H1 (cell line): ENCODE measurements at regions not wholly inside any gene's neighbourhood (a gene's known extent, or its start where the extent isn't known, plus 50 kb on each side); places are given as distances from the start of the nearest gene placed in this dataset.

ENCODE experiments used
- CTCF ChIA-PET: fragments of 300-600 bp; sonication (Branson Sonifier 250); formaldehyde crosslinking; loops from one replicate; lab custom pipeline; 2021; ENCODE audit not compliant: partially characterized antibody; lab: Charles Lee
- POLR2A ChIA-PET: fragments of 300-600 bp; sonication (Branson Sonifier 250); formaldehyde crosslinking; loops from one replicate; lab custom pipeline; 2021; ENCODE audit warnings: inconsistent platforms; ENCODE audit not compliant: partially characterized antibody; lab: Charles Lee
- DNase-seq, 2 experiments: peaks; one replicate each; pipeline versions ENCODE4 v3.0.0 to v3.0.0-alpha.2; 2010 to 2022; ENCODE audit warnings: low spot score in 2 of 2, low read depth in 1 of 2, mixed read lengths in 1 of 2
- FAIRE-seq: peaks from 2 replicates; lab custom pipeline; 2011; peaks lifted over from hg19 to GRCh38; lab: Jason Lieb, UNC
- H2AFZ ChIP-seq: 2 replicates; pipeline ENCODE4 v1.8.1; 2012; ENCODE audit warnings: low read length, inconsistent platforms
- H2AK5ac ChIP-seq: 2 replicates; pipeline ENCODE4 v1.6.1; 2013; ENCODE audit warnings: low read depth, low read length
- H2BK120ac ChIP-seq: replicated peaks from 2 replicates; pipeline ENCODE3; 2013; ENCODE audit warnings: low read depth, low read length, inconsistent platforms
- H2BK12ac ChIP-seq: 2 replicates; pipeline ENCODE4 v1.6.1; 2013; ENCODE audit warnings: low read depth, low read length
- H2BK15ac ChIP-seq: 2 replicates; pipeline ENCODE4 v1.6.1; 2013; ENCODE audit warnings: low read length
- H2BK20ac ChIP-seq: 2 replicates; pipeline ENCODE4 v1.6.1; 2013; ENCODE audit warnings: low read length
- H2BK5ac ChIP-seq: 2 replicates; pipeline ENCODE4 v1.6.1; 2013; ENCODE audit warnings: low read depth, low read length
- H3K14ac ChIP-seq: 2 replicates; pipeline ENCODE4 v1.6.1; 2013; ENCODE audit warnings: inconsistent platforms; ENCODE audit not compliant: insufficient read length
- H3K18ac ChIP-seq: 2 replicates; pipeline ENCODE4 v1.6.1; 2013; ENCODE audit warnings: low read length; ENCODE audit errors: extremely low read depth
- H3K23ac ChIP-seq: 2 replicates; pipeline ENCODE4 v1.6.1; 2013; ENCODE audit warnings: inconsistent platforms; ENCODE audit not compliant: insufficient read length
- H3K23me2 ChIP-seq: 2 replicates; pipeline ENCODE4 v1.6.1; 2013; ENCODE audit warnings: low read depth, low read length
- H3K27ac ChIP-seq: 2 replicates; pipeline ENCODE4 v1.6.1; 2011; ENCODE audit warnings: low read depth, low read length, inconsistent platforms
- H3K27me3 ChIP-seq, 4 experiments: replicated peaks in 1 of 4; 1 replicate in 1 of 4; 2 replicates in 3 of 4; pipeline versions ENCODE4 v1.6.1 to v1.8.1; 2011 to 2013; ENCODE audit warnings: low read length in 3 of 4, mild to moderate bottlenecking in 3 of 4, inconsistent platforms in 2 of 4, mixed read lengths in 2 of 4, moderate library complexity in 1 of 4; ENCODE audit not compliant: control insufficient read depth in 3 of 4, insufficient read depth in 3 of 4; ENCODE audit errors: extremely low read depth in 1 of 4
- H3K36me3 ChIP-seq, 4 experiments: 2 replicates each; pipeline versions ENCODE4 v1.6.1 to v1.8.1; 2011 to 2013; ENCODE audit warnings: mild to moderate bottlenecking in 4 of 4, low read length in 3 of 4, moderate library complexity in 2 of 4, control low read depth in 1 of 4, inconsistent platforms in 1 of 4; ENCODE audit not compliant: insufficient read depth in 4 of 4, control insufficient read depth in 2 of 4
- H3K4ac ChIP-seq: replicated peaks from 2 replicates; pipeline ENCODE3; 2013; ENCODE audit warnings: low read length, low read depth, mixed read lengths, inconsistent platforms; ENCODE audit not compliant: insufficient read length
- H3K4me1 ChIP-seq, 4 experiments: replicated peaks in 1 of 4; 1 replicate in 1 of 4; 2 replicates in 3 of 4; pipeline versions ENCODE4 v1.6.1 to v1.8.1; 2011 to 2013; ENCODE audit warnings: low read length in 3 of 4, inconsistent platforms in 2 of 4, mixed read lengths in 1 of 4; ENCODE audit not compliant: insufficient read depth in 4 of 4, control insufficient read depth in 3 of 4
- H3K4me2 ChIP-seq, 2 experiments: 2 replicates each; pipeline versions ENCODE4 v1.6.1 to v1.8.1; 2011 to 2013; ENCODE audit warnings: low read depth in 2 of 2, low read length in 2 of 2, control low read depth in 1 of 2, inconsistent platforms in 1 of 2, mild to moderate bottlenecking in 1 of 2; ENCODE audit not compliant: insufficient read depth in 1 of 2
- H3K4me3 ChIP-seq, 4 experiments: fragments of 200-600, 300-600 bp in 1 of 4; sonication (generic), shearing (Covaris generic), sonication (Bioruptor Twin) in 1 of 4; 2 replicates each; pipeline versions ENCODE4 v1.5.1 to v1.8.1; 2011 to 2016; ENCODE audit warnings: low read length in 4 of 4, low read depth in 3 of 4, control low read depth in 2 of 4, inconsistent platforms in 2 of 4, mild to moderate bottlenecking in 2 of 4, mixed read lengths in 1 of 4, moderate library complexity in 1 of 4; ENCODE audit not compliant: insufficient read depth in 2 of 4; ENCODE audit errors: extremely low read depth in 1 of 4
- H3K56ac ChIP-seq: replicated peaks from 2 replicates; pipeline ENCODE3; 2013; ENCODE audit warnings: low read depth, mild to moderate bottlenecking, mixed read lengths, low read length, inconsistent platforms; ENCODE audit not compliant: insufficient read length
- H3K79me1 ChIP-seq: 2 replicates; pipeline ENCODE4 v1.6.1; 2013; ENCODE audit warnings: low read depth, low read length, control low read depth
- H3K79me2 ChIP-seq, 2 experiments: 2 replicates each; pipeline versions ENCODE4 v1.6.1 to v1.8.1; 2012 to 2013; ENCODE audit warnings: low read length in 2 of 2, mild to moderate bottlenecking in 2 of 2, inconsistent platforms in 1 of 2; ENCODE audit not compliant: insufficient read depth in 2 of 2, control insufficient read depth in 1 of 2
- H3K9ac ChIP-seq, 4 experiments: replicated peaks in 1 of 4; 1 replicate in 1 of 4; 2 replicates in 3 of 4; pipeline versions ENCODE4 v1.6.1 to v1.8.1; 2011 to 2013; ENCODE audit warnings: low read depth in 3 of 4, low read length in 3 of 4, control low read depth in 2 of 4, mild to moderate bottlenecking in 2 of 4, moderate library complexity in 2 of 4, inconsistent platforms in 1 of 4; ENCODE audit errors: extremely low read depth in 1 of 4
- H3K9me3 ChIP-seq, 2 experiments: 2 replicates each; pipeline versions ENCODE4 v1.6.1 to v1.8.1; 2012 to 2013; ENCODE audit warnings: mild to moderate bottlenecking in 2 of 2, moderate library complexity in 2 of 2, control low read depth in 1 of 2, inconsistent platforms in 1 of 2, low read depth in 1 of 2, low read length in 1 of 2, mixed read lengths in 1 of 2; ENCODE audit not compliant: insufficient read depth in 2 of 2
- H4K20me1 ChIP-seq, 2 experiments: replicated peaks in 1 of 2; 2 replicates each; pipeline versions ENCODE3 to v1.8.1; 2011 to 2013; ENCODE audit warnings: inconsistent platforms in 2 of 2, low read length in 2 of 2, mild to moderate bottlenecking in 1 of 2; ENCODE audit not compliant: insufficient read depth in 2 of 2, control insufficient read depth in 1 of 2
- H4K5ac ChIP-seq: 2 replicates; pipeline ENCODE4 v1.6.1; 2013; ENCODE audit warnings: low read length, low read depth, mixed read lengths, inconsistent platforms; ENCODE audit not compliant: insufficient read length
- H4K8ac ChIP-seq: 2 replicates; pipeline ENCODE4 v1.8.0; 2013; ENCODE audit warnings: mild to moderate bottlenecking, moderate library complexity, low read length, inconsistent platforms; ENCODE audit not compliant: insufficient read depth; ENCODE audit errors: extremely low read depth
- H4K91ac ChIP-seq: replicated peaks from 2 replicates; pipeline ENCODE3; 2013; ENCODE audit warnings: low read length, mixed read lengths, inconsistent platforms; ENCODE audit not compliant: insufficient read length
- BCL11A ChIP-seq, 2 experiments: IDR thresholded peaks; one replicate each; pipeline ENCODE4 v1.6.1; 2011; ENCODE audit warnings: low read depth in 2 of 2, low read length in 2 of 2, mild to moderate bottlenecking in 2 of 2
- CBX5 ChIP-seq: fragments of 300-800, 300-1000 bp; sonication (generic); IDR thresholded peaks from 2 replicates; pipeline ENCODE4 v1.7.1; 2016; ENCODE audit warnings: antibody characterized with exemption, low read length, low read depth
- CHD2 ChIP-seq: IDR thresholded peaks from 2 replicates; pipeline ENCODE4 v1.6.1; 2012; ENCODE audit warnings: low read length, improper control_type of control experiment
- CREB1 ChIP-seq: IDR thresholded peaks from 2 replicates; pipeline ENCODE4 v1.6.1; 2012; ENCODE audit warnings: inconsistent platforms
- CTCF ChIP-seq, 3 experiments: IDR thresholded peaks; 1 replicate in 2 of 3; 2 replicates in 1 of 3; pipeline versions ENCODE4 v1.5.1 to v1.6.1; 2011; ENCODE audit warnings: low read length in 3 of 3, mild to moderate bottlenecking in 3 of 3, inconsistent platforms in 2 of 3, low read depth in 1 of 3, moderate library complexity in 1 of 3; ENCODE audit not compliant: insufficient read depth in 1 of 3; ENCODE audit errors: control extremely low read depth in 1 of 3
- GTF2F1 ChIP-seq: IDR thresholded peaks from 2 replicates; pipeline ENCODE4 v1.6.1; 2012; ENCODE audit warnings: low read depth, low read length, improper control_type of control experiment, borderline replicate concordance
- KDM1A ChIP-seq: fragments of 200-600, 300-600 bp; sonication (generic); IDR thresholded peaks from 2 replicates; pipeline ENCODE4 v1.7.1; 2016; ENCODE audit warnings: mild to moderate bottlenecking, low read length, borderline replicate concordance
- KDM4A ChIP-seq: IDR thresholded peaks from one replicate; pipeline ENCODE4 v1.7.1; 2012; ENCODE audit warnings: low read depth, mild to moderate bottlenecking, moderate library complexity, low read length, inconsistent platforms; ENCODE audit not compliant: severe bottlenecking
- KDM5A ChIP-seq: fragments of 200-600 bp; IDR thresholded peaks from 2 replicates; pipeline ENCODE4 v1.7.1; 2012; ENCODE audit warnings: mild to moderate bottlenecking, low read length, inconsistent platforms, mixed read lengths
- POLR2A ChIP-seq, 2 experiments: IDR thresholded peaks; 1 replicate in 1 of 2; 2 replicates in 1 of 2; pipeline ENCODE4 v1.6.1; 2011; ENCODE audit warnings: low read depth in 2 of 2, low read length in 2 of 2, mild to moderate bottlenecking in 2 of 2; ENCODE audit errors: control extremely low read depth in 1 of 2
- SIRT6 ChIP-seq: IDR thresholded peaks from one replicate; pipeline ENCODE4 v1.7.1; 2012; ENCODE audit warnings: low read length, inconsistent platforms
- SIX5 ChIP-seq: IDR thresholded peaks from 2 replicates; pipeline ENCODE4 v1.6.1; 2011; ENCODE audit warnings: mild to moderate bottlenecking, low read depth, low read length
- SP2 ChIP-seq: IDR thresholded peaks from 2 replicates; pipeline ENCODE4 v1.6.1; 2012; ENCODE audit warnings: mild to moderate bottlenecking, low read length, inconsistent platforms
- TAF7 ChIP-seq: optimal IDR thresholded peaks from 2 replicates; pipeline ENCODE3; 2011; ENCODE audit warnings: low read depth, mild to moderate bottlenecking, inconsistent platforms, low read length, moderate library complexity, borderline replicate concordance
- TEAD4 ChIP-seq: IDR thresholded peaks from 2 replicates; pipeline ENCODE4 v1.6.1; 2012; ENCODE audit warnings: low read depth, low read length, inconsistent platforms, mixed read lengths
- WGBS, 2 experiments: shearing (Covaris generic) in 1 of 2; methylation state at CpG; one replicate each; pipeline versions ENCODE4 v1.1.6 to v1.1.7; 2013 to 2015; ENCODE audit warnings: low lambda C conversion rate in 2 of 2, mixed read lengths in 2 of 2, inconsistent platforms in 1 of 2, low coverage in 1 of 2, missing lambda C conversion rate in 1 of 2; ENCODE audit not compliant: insufficient replicate concordance in 2 of 2, insufficient coverage in 1 of 2, insufficient read length in 1 of 2; ENCODE audit errors: extremely low coverage in 1 of 2, missing lambda C conversion rate in 1 of 2; 5-methylcytosine and 5-hydroxymethylcytosine counted together

GRCh38 chr13:80952158-80952557, 611.2 kb upstream of the SPRY2 start:
- DNase-seq, result no peak
- Histone ChIP-seq H2BK120ac (no peak overlapping the region), H3K79me1 (no peaks in the 10 kb centered on the region), H2BK5ac (no peak overlapping the region), H3K56ac (no peak overlapping the region), H3K79me2 (no peaks in the 10 kb centered on the region), H3K18ac (no peak overlapping the region), H2BK20ac (no peak overlapping the region), H2AK5ac (no peak overlapping the region), H3K4me3 (no peak overlapping the region), H2BK12ac (no peak overlapping the region), H3K27me3 (no peaks in the 10 kb centered on the region), H3K23me2 (no peaks in the 10 kb centered on the region), H3K4me1 (no peaks in the 10 kb centered on the region), H4K91ac (no peak overlapping the region), H2AFZ (no peak overlapping the region), H4K5ac (no peak overlapping the region), H3K9ac (no peak overlapping the region), H2BK15ac (no peak overlapping the region), H3K9me3 (no peaks in the 10 kb centered on the region), H3K27ac (no peak overlapping the region), H3K23ac (no peak overlapping the region), H4K20me1 (no peaks in the 10 kb centered on the region), H3K4me2 (no peak overlapping the region), H3K36me3 (no peaks in the 10 kb centered on the region), H3K4ac (no peak overlapping the region), H4K8ac (no peak overlapping the region), H3K14ac (no peak overlapping the region)
- CTCF ChIA-PET, result no interaction called here
- POLR2A ChIA-PET, result no interaction called here
- FAIRE-seq, result no peak
- WGBS, 2 experiments, result 95% methylated on average over 2 of the region's 2 CpGs; no CpG with 5 or more reads in 1 of the 2 experiments
- TF ChIP-seq TAF7, result no peak
- TF ChIP-seq KDM4A, result no peak
- TF ChIP-seq GTF2F1, result no peak
- no peak for TF ChIP-seq SIX5
- no peak for TF ChIP-seq CTCF (IDR thresholded peaks at IDR 0.05; ENCODE audit: control extremely low read depth in 1 of 3, insufficient read depth in 1 of 3, low read depth in 1 of 3, low read length in 3 of 3)
- TF ChIP-seq KDM5A, result no peak
- no peak for TF ChIP-seq CBX5
- no peak for TF ChIP-seq TEAD4
- no peak for TF ChIP-seq BCL11A (IDR thresholded peaks at IDR 0.05; ENCODE audit: low read depth in 2 of 2, low read length in 2 of 2)
- TF ChIP-seq CHD2, result no peak
- no peak for TF ChIP-seq CREB1
- no peak for TF ChIP-seq KDM1A
- no peak for TF ChIP-seq SP2
- no peak for TF ChIP-seq SIRT6
- no peak for TF ChIP-seq POLR2A (IDR thresholded peaks at IDR 0.05; ENCODE audit: control extremely low read depth in 1 of 2, low read depth in 2 of 2, low read length in 2 of 2)
